HG02610 (cell line): ENCODE measurements at regions not wholly inside any gene's neighbourhood (a gene's known extent, or its start where the extent isn't known, plus 50 kb on each side); places are given as distances from the start of the nearest gene placed in this dataset.

Experiments used
- ATAC-seq: cut with Tn5 transposase; IDR thresholded peaks from one replicate; pipeline ENCODE4 v1.9.1; 2021; ENCODE audit warnings: mild to moderate bottlenecking, moderate library complexity; ENCODE audit not compliant: unreplicated experiment

- no peak for ATAC-seq
These were observed 516.5 kb upstream of the RAB6C start for GRCh38 chr2:129462967-129463366.

GRCh38 chr2:129464036-129464435 is 515.4 kb upstream of the RAB6C start:
- ATAC-seq, result no peak

GRCh38 chr2:129464631-129465030 is 514.8 kb upstream of the RAB6C start:
- no peak for ATAC-seq

- no peak for ATAC-seq
These were observed 514.4 kb upstream of the RAB6C start for GRCh38 chr2:129465045-129465444.

- ATAC-seq, result no peak
These were observed 513.1 kb upstream of the RAB6C start for GRCh38 chr2:129466389-129466788.

GRCh38 chr2:129467012-129467779 is 512.3 kb upstream of the RAB6C start:
- no peak for ATAC-seq

GRCh38 chr2:129467941-129468340 is 511.5 kb upstream of the RAB6C start:
- ATAC-seq, result no peak

GRCh38 chr2:129468879-129469278 is 510.6 kb upstream of the RAB6C start:
- ATAC-seq, result no peak

GRCh38 chr2:129469389-129469788 is 510.1 kb upstream of the RAB6C start:
- no peak for ATAC-seq

GRCh38 chr2:129469871-129470270 is 509.6 kb upstream of the RAB6C start:
- ATAC-seq, result no peak

GRCh38 chr2:129478902-129479517 is 500.5 kb upstream of the RAB6C start:
- ATAC-seq, result no peak

GRCh38 chr2:129479892-129480291 is 499.6 kb upstream of the RAB6C start:
- no peak for ATAC-seq

GRCh38 chr2:129480790-129481189 is 498.7 kb upstream of the RAB6C start:
- ATAC-seq, result no peak

- ATAC-seq, result no peak
These were observed 497.9 kb upstream of the RAB6C start for GRCh38 chr2:129481306-129482219.

- no peak for ATAC-seq
These were observed 496.8 kb upstream of the RAB6C start for GRCh38 chr2:129482626-129483025.

- ATAC-seq, result no peak
These were observed 496.1 kb upstream of the RAB6C start for GRCh38 chr2:129483366-129483765.

GRCh38 chr2:129484999-129485897 is 494.2 kb upstream of the RAB6C start:
- ATAC-seq, result no peak

GRCh38 chr2:129488376-129488775 is 491.1 kb upstream of the RAB6C start:
- ATAC-seq, result no peak

GRCh38 chr2:129490641-129491040 is 488.8 kb upstream of the RAB6C start:
- no peak for ATAC-seq

GRCh38 chr2:129491308-129491707 is 488.2 kb upstream of the RAB6C start:
- no peak for ATAC-seq

GRCh38 chr2:129492548-129492947 is 486.9 kb upstream of the RAB6C start:
- ATAC-seq, result no peak
